ENCODE measurements at regions not wholly inside any gene's neighbourhood (a gene's known extent, or its start where the extent isn't known, plus 50 kb on each side); places are given as distances from the start of the nearest gene placed in this dataset.
"Not testable (repeated sequence)": the region's sequence is repeated elsewhere in the genome, so short reads cannot be mapped to it uniquely, and the experiment has no call there.

DNA sequence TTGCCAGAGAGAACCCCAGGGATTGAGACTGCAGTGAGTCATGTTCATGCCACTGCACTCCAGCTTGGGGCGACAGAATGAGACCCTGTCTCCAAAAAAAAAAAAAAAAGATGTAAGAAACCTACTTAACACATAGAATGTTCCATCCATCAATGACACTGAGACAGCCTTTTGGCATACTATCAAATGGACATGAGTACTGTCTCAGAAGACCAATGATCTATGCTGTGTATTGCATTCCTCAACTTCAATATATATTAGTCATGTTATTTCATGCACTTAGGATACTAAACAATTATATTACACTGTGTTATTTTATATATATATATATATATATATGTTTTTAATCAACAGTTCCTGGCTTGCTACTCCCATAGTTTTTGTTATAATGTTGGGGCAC, 57.1 kb upstream of the ANKH start:
- TF ChIP-seq, protein P1, sequence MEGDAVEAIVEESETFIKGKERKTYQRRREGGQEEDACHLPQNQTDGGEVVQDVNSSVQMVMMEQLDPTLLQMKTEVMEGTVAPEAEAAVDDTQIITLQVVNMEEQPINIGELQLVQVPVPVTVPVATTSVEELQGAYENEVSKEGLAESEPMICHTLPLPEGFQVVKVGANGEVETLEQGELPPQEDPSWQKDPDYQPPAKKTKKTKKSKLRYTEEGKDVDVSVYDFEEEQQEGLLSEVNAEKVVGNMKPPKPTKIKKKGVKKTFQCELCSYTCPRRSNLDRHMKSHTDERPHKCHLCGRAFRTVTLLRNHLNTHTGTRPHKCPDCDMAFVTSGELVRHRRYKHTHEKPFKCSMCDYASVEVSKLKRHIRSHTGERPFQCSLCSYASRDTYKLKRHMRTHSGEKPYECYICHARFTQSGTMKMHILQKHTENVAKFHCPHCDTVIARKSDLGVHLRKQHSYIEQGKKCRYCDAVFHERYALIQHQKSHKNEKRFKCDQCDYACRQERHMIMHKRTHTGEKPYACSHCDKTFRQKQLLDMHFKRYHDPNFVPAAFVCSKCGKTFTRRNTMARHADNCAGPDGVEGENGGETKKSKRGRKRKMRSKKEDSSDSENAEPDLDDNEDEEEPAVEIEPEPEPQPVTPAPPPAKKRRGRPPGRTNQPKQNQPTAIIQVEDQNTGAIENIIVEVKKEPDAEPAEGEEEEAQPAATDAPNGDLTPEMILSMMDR (IDR thresholded peaks at IDR 0.05; ENCODE audit: control insufficient read depth, insufficient read depth, low read depth, low read length, missing control alignments), result no peak
- no peak overlapping the region for H3K4me3 ChIP-seq (ENCODE audit: control insufficient read depth, low read depth, low read length)
- DNase-seq (ENCODE audit: low read depth), result no peak

DNA sequence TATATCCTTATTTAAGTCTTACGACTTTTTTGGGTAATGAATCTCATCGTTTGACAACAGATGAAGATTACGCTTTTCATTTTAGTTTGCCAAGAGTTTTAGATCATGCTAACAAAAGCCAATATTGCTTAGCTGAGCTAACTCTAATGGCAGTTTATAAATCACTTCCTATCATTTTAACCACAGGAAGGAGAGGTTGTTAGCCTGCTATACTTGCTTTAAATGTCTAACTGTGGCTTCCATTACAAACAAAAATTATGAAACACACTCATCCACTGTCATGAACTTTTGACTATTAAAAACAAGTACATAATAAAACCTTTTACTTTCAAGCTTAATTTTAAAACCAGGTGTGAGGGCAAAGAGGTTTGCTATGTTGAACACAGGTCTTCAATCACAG, 53.7 kb upstream of the ANKH start:
- DNase-seq (ENCODE audit: low read depth), result no peak
- TF ChIP-seq, protein P1 (IDR thresholded peaks at IDR 0.05; ENCODE audit: control insufficient read depth, insufficient read depth, low read depth, low read length, missing control alignments), result no peak
- H3K4me3 ChIP-seq (ENCODE audit: control insufficient read depth, low read depth, low read length), result no peak overlapping the region

DNA sequence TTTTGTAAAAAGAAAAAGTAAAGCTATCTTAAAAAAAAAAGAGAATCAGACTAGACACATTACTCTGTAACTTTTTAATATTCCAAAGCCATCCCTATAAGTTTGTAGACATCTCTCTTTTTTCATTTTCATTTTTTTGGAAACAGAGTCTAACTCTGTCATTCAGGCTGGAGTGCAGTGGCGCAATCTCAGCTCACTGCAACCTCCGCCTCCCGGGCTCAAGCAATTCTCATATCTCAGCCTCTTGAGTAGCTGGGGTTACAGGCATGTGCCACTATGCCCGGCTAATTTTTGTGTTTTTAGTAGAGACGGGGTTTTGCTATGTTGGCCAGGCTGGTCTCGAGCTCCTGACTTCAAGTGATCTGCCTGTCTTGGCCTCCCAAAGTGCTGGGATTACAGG, 51.4 kb upstream of the ANKH start:
- not testable (repeated sequence) for DNase-seq (ENCODE audit: low read depth); H3K4me3 ChIP-seq (ENCODE audit: control insufficient read depth, low read depth, low read length)

DNA sequence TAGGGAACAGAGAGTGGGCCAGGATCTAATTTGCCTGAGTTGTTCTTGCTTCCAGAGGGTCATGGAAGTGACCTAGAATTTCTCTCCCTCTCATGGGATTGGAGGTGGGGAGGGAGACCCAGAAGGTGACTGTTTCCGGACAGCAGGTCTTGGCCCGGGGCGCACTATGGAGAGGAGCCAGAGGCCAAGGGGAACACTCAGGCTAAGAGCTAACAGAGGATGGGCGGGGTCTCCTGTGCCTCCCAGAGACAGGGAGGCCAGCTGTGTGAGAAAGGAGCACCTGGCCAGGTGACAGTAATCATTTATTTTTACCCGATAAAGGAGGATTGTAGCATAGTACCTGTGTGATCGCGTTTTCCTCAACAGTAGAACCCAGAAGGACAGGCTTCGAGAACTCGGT, 50.9 kb upstream of the ANKH start:
- TF ChIP-seq, protein P1 (IDR thresholded peaks at IDR 0.05; ENCODE audit: control insufficient read depth, insufficient read depth, low read depth, low read length, missing control alignments), result no peak
- no peak for DNase-seq (ENCODE audit: low read depth)
- no peak overlapping the region for H3K4me3 ChIP-seq (ENCODE audit: control insufficient read depth, low read depth, low read length)

All from AG09309 (cell line).